PC-3 (cell line): ENCODE measurements at regions not wholly inside any gene's neighbourhood (a gene's known extent, or its start where the extent isn't known, plus 50 kb on each side); places are given as distances from the start of the nearest gene placed in this dataset.

ENCODE experiments used
- ATAC-seq: fragments of 200-7000 bp; cut with Tn5 transposase; 2 replicates; pipeline ENCODE4 v1.9.1; 2020; ENCODE audit warnings: mild to moderate bottlenecking, moderate library complexity
- BruUV-seq: library from RNA; stranded (reverse); fragments of 400-500 nt; replicated peaks from 2 replicates; lab custom pipeline; 2021; lab: Mats Ljungman, UMichigan
- CTCF ChIA-PET: fragments of 300-600 bp; sonication (Branson Sonifier 250); formaldehyde crosslinking; loops from one replicate; lab custom pipeline; 2022; ENCODE audit warnings: antibody characterized with exemption; lab: Charles Lee
- POLR2A ChIA-PET: fragments of 300-600 bp; sonication (Branson Sonifier 250); formaldehyde crosslinking; loops from one replicate; lab custom pipeline; 2022; ENCODE audit warnings: antibody characterized with exemption; ENCODE audit not compliant: unreplicated experiment; lab: Charles Lee
- DNase-seq: peaks from one replicate; pipeline ENCODE4 v3.0.0-alpha.2; 2015
- H2AFZ ChIP-seq: fragments of 300-600 bp; sonication (generic); 2 replicates; pipeline ENCODE4 v1.6.0; 2016; ENCODE audit warnings: antibody characterized with exemption, low read length
- H3F3A ChIP-seq: fragments of 300-600 bp; sonication (generic); one replicate; pipeline ENCODE4 v1.6.0; 2017; ENCODE audit warnings: antibody characterized with exemption, low read length, control low read depth, mild to moderate bottlenecking; ENCODE audit not compliant: unreplicated experiment
- H3K27ac ChIP-seq: fragments of 300-600 bp; sonication (generic); 2 replicates; pipeline ENCODE4 v1.5.1; 2016; ENCODE audit warnings: mild to moderate bottlenecking, low read length
- H3K27me3 ChIP-seq: fragments of 300-600 bp; sonication (generic); 2 replicates; pipeline ENCODE4 v1.6.1; 2016; ENCODE audit warnings: low read length, mixed read lengths
- H3K36me3 ChIP-seq: fragments of 300-600 bp; sonication (generic); 2 replicates; pipeline ENCODE4 v1.6.1; 2016; ENCODE audit warnings: low read depth, mixed run types, low read length, mixed read lengths
- H3K4me1 ChIP-seq: fragments of 300-600 bp; sonication (generic); 2 replicates; pipeline ENCODE4 v1.5.1; 2016; ENCODE audit warnings: low read length; ENCODE audit not compliant: insufficient read depth
- H3K4me2 ChIP-seq: fragments of 300-600 bp; sonication (generic); 2 replicates; pipeline ENCODE4 v1.6.0; 2016; ENCODE audit warnings: low read length
- H3K4me3 ChIP-seq: fragments of 300-600 bp; sonication (generic); 2 replicates; pipeline ENCODE4 v1.5.1; 2016; ENCODE audit warnings: mild to moderate bottlenecking, low read length, mixed read lengths
- H3K79me2 ChIP-seq: fragments of 300-600 bp; sonication (generic); 2 replicates; pipeline ENCODE4 v1.6.1; 2017; ENCODE audit warnings: low read length, mixed read lengths
- H3K9ac ChIP-seq: fragments of 300-600 bp; sonication (generic); 2 replicates; pipeline ENCODE4 v1.6.0; 2016; ENCODE audit warnings: mild to moderate bottlenecking, low read length
- H3K9me2 ChIP-seq: fragments of 300-600 bp; sonication (generic); replicated peaks from 2 replicates; pipeline ENCODE4 v1.6.1; 2016; ENCODE audit warnings: mixed run types, low read length, mixed read lengths
- H3K9me3 ChIP-seq: fragments of 300-600 bp; sonication (generic); 2 replicates; pipeline ENCODE4 v1.6.1; 2016; ENCODE audit warnings: low read length, mixed read lengths
- H4K20me1 ChIP-seq: fragments of 300-600 bp; sonication (generic); 2 replicates; pipeline ENCODE4 v1.6.1; 2016; ENCODE audit warnings: low read length, mixed read lengths
- CTCF ChIP-seq: fragments of 300-600 bp; sonication (generic); conservative IDR thresholded peaks from 2 replicates; pipeline ENCODE4 v1.5.1; 2017; ENCODE audit warnings: antibody characterized with exemption, low read depth, mild to moderate bottlenecking, low read length
- EZH2 ChIP-seq: fragments of 300-600 bp; sonication (generic); IDR thresholded peaks from one replicate; pipeline ENCODE4 v1.6.1; 2017; ENCODE audit warnings: antibody characterized with exemption, mild to moderate bottlenecking, low read length; ENCODE audit not compliant: unreplicated experiment
- EZH2phosphoT487 ChIP-seq: fragments of 300-600 bp; sonication (generic); IDR thresholded peaks from 2 replicates; pipeline ENCODE4 v1.6.1; 2018; ENCODE audit warnings: mild to moderate bottlenecking, antibody characterized with exemption, low read length, borderline replicate concordance
- intact Hi-C: fragments of 100-400 bp; cut with micrococcal nuclease; formaldehyde crosslinking; loops from 2 replicates; pipeline ENCODE4 v1.9.0; 2023

- intact Hi-C loops = no loop called here
- BruUV-seq = no TSS peak
- H3K79me2 ChIP-seq = no peaks in the 10 kb centered on the region
- H3K4me3 ChIP-seq = no peak overlapping the region
- no peak overlapping the region for H3K9ac ChIP-seq
- peak; percentile 91 for ATAC-seq
- peak overlapping the region; percentile 38 for H3K27ac ChIP-seq
- H3K27me3 ChIP-seq = no peaks in the 10 kb centered on the region
- no peak overlapping the region for H2AFZ ChIP-seq
- TF ChIP-seq CTCF (no peak), EZH2phosphoT487 (no peak), EZH2 (no peak)
- H3K9me2 ChIP-seq = no peaks in the 10 kb centered on the region
- H3F3A ChIP-seq = peaks cover 4% of the 10 kb centered on the region
- DNase-seq = peak; percentile 79
- H3K4me1 ChIP-seq = peaks cover 22% of the 10 kb centered on the region
- H3K4me2 ChIP-seq = peak overlapping the region; percentile 55
- ChIA-PET CTCF (no interaction called here), POLR2A (no interaction called here)
- no peaks in the 10 kb centered on the region for H4K20me1 ChIP-seq
- no peaks in the 10 kb centered on the region for H3K9me3 ChIP-seq
- no peaks in the 10 kb centered on the region for H3K36me3 ChIP-seq
Measured at GRCh38 chr4:27154706-27155105, 294.1 kb downstream of the STIM2 start.

- intact Hi-C loops = no loop called here
- H3K79me2 ChIP-seq = no peaks in the 10 kb centered on the region
- H3K27ac ChIP-seq = no peak overlapping the region
- CTCF ChIA-PET = no interaction called here
- H3K27me3 ChIP-seq = no peaks in the 10 kb centered on the region
- no peak for TF ChIP-seq EZH2
- TF ChIP-seq EZH2phosphoT487 = no peak
- no peak for TF ChIP-seq CTCF
- H3F3A ChIP-seq = no peaks in the 10 kb centered on the region
- no peak for DNase-seq
- no peak overlapping the region for H3K9ac ChIP-seq
- no peaks in the 10 kb centered on the region for H4K20me1 ChIP-seq
- no peaks in the 10 kb centered on the region for H3K9me2 ChIP-seq
- no TSS peak for BruUV-seq
- no peaks in the 10 kb centered on the region for H3K36me3 ChIP-seq
- no peaks in the 10 kb centered on the region for H3K9me3 ChIP-seq
- H2AFZ ChIP-seq = no peak overlapping the region
- no peak for ATAC-seq
- no peaks in the 10 kb centered on the region for H3K4me1 ChIP-seq
- POLR2A ChIA-PET = no interaction called here
- H3K4me2 ChIP-seq = no peak overlapping the region
- no peak overlapping the region for H3K4me3 ChIP-seq
Measured at GRCh38 chr4:27161191-27161590, 300.6 kb downstream of the STIM2 start.

GRCh38 chr4:27168783-27169182, 308.1 kb downstream of the STIM2 start:
- DNase-seq (no peak), ATAC-seq (no peak)
- H3K27ac ChIP-seq = no peak overlapping the region
- CTCF ChIA-PET = no interaction called here
- POLR2A ChIA-PET = no interaction called here
- no TSS peak for BruUV-seq
- no peaks in the 10 kb centered on the region for H3K79me2 ChIP-seq
- no peak overlapping the region for H3K4me2 ChIP-seq
- no peaks in the 10 kb centered on the region for H3K9me2 ChIP-seq
- intact Hi-C loops = no loop called here
- no peaks in the 10 kb centered on the region for H3K27me3 ChIP-seq
- H3K9me3 ChIP-seq = no peaks in the 10 kb centered on the region
- H3K9ac ChIP-seq = no peak overlapping the region
- no peak overlapping the region for H3K4me3 ChIP-seq
- H4K20me1 ChIP-seq = no peaks in the 10 kb centered on the region
- H3K4me1 ChIP-seq = no peaks in the 10 kb centered on the region
- no peak for TF ChIP-seq CTCF
- H3F3A ChIP-seq = no peaks in the 10 kb centered on the region
- no peaks in the 10 kb centered on the region for H3K36me3 ChIP-seq
- no peak overlapping the region for H2AFZ ChIP-seq
